ENCODE measurements at regions not wholly inside any gene's neighbourhood (a gene's known extent, or its start where the extent isn't known, plus 50 kb on each side); places are given as distances from the start of the nearest gene placed in this dataset.
A peak's percentile ranks its signal among the peaks of the same experiment; 100 is the strongest.

GRCh38 chr4:123288309-123289025 is 108.1 kb upstream of the SPRY1 start:
- no peak for DNase-seq

- no peak for DNase-seq
Measured at GRCh38 chr4:123291329-123291728, 105.3 kb upstream of the SPRY1 start.

DNA sequence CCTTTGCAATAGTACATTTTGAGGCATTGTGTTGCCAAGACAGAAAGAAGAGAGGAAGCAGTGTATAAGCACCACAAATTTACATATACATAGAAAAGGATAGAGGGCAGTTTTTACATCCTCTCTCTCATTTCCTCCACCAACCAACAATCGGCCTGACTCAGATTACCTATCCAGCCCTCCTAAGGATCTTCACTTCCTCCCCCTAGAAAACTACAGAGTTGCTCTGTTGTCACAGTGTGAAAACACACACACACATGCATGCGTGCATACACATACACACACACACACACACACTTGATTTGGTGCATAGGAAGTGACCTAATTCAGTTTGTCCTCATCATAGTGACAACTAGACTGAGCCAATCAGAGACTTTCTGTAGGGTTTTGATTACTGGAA is 98.8 kb upstream of the SPRY1 start:
- no peak for DNase-seq

DNA sequence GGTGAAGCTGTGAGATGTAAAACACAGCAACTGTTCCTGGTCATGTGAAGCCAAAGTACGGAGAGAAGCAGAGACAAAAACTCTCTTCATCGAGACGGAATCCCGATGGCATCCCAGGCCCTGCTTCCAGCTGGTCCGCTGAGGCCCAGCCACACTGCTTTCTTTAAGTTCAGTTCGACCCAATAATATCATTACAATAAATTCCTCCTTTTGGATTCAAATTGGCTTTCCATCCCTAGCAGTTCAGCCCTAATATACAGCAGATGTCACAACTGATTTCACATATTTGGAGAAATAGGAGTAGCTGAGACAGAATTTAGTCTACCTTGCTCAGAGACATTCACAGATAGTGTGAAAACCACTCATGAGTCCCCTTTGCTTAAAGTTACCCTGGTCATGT is 98.3 kb upstream of the SPRY1 start:
- DNase-seq: no peak

GRCh38 chr4:123298801-123299200 is 97.8 kb upstream of the SPRY1 start:
- DNase-seq: no peak

- no peak for DNase-seq
Measured at GRCh38 chr4:123299212-123299691, 97.3 kb upstream of the SPRY1 start.

DNA sequence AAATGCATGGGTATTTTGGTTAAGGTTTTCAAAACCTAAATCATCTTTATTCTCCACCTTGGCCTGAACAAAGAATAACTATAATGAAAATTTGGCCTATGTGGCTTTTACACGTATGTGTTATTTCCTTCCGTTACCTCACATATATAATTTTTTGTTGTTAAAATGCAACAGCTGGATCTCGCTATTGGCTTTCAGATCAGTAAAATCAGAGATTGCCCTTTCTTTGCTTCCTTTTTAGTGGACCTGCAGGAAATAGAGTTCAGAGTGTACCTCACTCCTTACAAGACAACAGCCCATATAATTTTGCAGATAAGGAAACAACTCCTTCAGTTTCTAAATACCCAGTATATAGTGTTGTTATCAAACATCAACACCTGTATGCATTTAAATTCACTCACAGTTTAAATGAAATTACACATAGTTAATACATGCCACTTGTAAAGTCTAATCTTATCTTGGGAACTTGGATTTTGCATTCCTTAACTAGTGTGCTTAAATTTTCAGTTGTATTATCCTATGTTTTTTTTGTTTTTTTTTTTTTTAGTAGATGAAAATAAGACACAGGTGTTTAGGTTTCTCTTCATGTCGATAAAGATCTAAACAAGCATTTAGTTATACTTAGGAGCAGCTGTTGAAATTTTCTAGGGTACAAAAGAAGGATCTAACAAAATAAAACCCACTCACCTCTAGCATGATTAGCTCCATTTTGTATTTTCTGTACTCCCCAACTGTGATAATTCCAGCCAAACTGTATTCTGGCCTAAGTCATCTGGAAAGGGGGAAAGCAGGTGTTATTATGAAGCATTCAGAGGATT is 96.2 kb upstream of the SPRY1 start:
- no peak for DNase-seq

GRCh38 chr4:123301923-123302322 is 94.7 kb upstream of the SPRY1 start:
- no peak for DNase-seq

DNA sequence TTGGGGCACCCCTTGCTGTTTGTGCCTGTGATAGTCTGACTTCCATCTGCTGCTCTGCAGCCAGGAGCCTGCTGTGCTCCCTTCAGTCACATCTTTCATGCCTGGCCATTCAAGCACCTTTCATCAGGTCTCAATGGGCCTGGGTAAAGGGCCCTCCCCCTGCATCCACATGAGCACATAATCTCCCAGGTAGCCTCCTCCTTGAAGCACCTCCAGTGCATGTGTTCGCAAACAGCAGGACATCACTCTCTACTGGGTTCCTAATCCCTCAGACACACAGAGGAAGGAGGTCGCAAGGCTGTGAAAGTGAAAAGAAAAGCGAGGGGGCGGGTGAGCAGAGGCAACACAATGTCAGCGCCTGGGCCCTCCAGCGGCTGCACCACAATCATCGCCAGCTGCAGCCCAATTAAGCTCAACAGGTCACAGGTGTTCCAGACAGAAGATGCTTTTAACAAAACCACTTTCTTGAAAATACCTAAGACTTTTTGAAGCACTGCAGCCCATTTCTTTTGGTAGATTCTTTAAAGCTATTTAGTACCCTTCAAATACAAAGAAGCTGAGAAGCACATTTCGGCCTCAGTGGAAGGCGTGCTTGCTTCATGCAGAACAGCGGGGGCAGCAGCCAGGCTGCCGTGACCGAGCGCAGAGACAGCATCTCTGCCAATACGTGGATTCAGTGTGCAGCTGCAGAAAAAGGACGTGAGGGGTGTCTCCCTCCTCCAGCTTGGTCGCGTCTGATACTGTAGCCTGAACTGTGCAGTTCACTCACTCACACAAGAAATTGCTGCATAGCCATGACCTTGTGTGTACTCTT is 92.2 kb upstream of the SPRY1 start:
- DNase-seq: peak; percentile 57

DNA sequence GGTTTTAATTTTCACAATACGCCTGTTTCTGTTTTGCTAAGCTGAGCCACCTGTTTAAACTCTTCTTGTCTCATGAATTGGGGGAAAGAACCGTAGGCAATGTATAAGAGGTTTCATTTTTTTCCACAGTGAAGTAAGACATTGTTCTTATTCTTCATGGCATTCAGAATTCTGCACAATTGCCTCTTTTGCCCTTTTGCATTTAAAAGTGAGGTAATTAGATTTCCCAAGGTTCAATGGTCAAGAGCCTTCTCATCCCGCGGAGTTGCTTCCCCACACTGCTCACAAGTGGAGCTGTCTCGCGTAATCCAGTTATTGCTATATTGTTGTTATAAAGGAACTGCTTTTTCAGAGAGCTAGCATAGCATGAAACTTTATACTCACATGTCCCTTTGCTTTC is 90.9 kb upstream of the SPRY1 start:
- DNase-seq: no peak

- DNase-seq: no peak
Measured at GRCh38 chr4:123306769-123307168, 89.8 kb upstream of the SPRY1 start.

- DNase-seq: no peak
Measured at GRCh38 chr4:123308667-123309066, 87.9 kb upstream of the SPRY1 start.

DNA sequence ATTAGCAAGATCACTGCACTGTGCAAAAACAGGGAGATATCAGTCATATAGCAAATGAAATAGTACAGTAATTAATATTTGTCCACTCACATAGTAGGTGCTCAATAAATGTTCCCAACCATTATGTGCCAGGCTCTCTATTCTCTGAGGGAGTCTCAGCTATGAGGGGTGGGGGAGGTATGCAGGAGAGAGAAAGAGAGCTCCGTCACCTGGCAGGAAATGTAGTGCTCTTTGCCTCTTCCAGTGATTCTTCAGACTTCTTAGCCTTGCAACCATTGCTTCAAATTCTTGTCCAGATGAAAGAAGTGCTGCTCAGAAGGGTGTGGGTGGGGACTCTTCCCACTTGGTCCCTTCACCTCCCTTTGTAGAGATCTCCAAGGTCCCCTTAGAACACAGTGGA is 84.5 kb upstream of the SPRY1 start:
- DNase-seq: no peak

GRCh38 chr4:123312951-123313592 is 83.5 kb upstream of the SPRY1 start:
- no peak for DNase-seq

DNA sequence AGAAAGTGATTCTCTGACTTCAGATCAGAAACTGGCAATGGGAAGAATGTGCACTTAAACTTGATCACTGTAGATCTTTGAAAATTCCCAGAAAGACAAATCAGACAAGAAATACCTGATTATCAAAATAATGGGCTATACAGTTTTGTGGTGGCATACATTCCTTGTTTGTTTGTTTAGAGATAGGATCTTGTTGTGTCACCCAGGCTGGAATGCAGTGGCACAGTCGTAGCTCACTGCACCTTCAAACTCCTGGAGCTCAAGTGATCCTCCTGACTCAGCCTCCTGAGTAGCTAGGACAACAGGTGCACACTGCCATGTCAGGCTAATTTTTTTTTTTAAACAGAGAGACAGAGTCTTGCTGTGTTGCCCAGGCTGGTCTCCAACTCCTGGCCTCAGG is 81.0 kb upstream of the SPRY1 start:
- no peak for DNase-seq

DNA sequence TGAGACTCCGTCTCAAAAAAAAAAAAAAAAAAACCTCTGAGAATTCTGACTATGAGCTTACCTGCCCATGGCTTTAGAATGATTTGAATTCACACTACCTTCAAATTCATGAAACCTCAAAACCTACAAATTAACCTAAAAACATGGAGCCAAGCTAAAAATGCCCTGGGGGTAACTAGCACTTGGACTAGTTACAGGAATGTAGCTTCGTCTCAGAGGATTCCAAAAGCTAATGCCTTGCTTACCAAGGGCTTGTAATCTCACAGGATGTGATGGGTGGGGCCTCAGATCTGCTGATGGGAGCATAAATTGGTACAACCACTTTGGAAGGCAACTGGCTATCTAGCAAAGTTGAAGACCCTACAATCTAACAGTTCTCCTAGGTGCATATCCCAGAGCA is 79.4 kb upstream of the SPRY1 start:
- no peak for DNase-seq

DNA sequence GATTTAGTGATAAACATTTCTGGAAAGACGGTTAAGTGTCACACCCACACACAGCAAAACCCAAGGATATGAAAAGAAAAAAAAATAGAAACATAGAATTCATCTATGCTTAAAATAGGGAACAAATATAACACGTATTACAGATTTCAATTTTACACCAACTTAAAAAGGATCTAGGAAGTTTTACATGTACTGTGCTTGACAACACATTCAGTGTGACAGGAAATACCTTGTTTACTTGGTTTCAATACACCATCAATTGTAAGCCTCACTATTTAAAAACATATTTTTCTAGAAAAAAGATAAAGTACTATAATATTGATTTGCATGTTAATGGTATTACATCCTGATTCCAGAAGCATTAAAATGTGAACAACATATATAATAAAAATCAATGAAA is 77.0 kb upstream of the SPRY1 start:
- DNase-seq: no peak

GRCh38 chr4:123323998-123324397 is 72.6 kb upstream of the SPRY1 start:
- no peak for DNase-seq

GRCh38 chr4:123325241-123325681 is 71.3 kb upstream of the SPRY1 start:
- DNase-seq: no peak

- DNase-seq: no peak
Measured at GRCh38 chr4:123327346-123327745, 69.2 kb upstream of the SPRY1 start.

- DNase-seq: no peak
Measured at GRCh38 chr4:123327846-123328429, 68.7 kb upstream of the SPRY1 start.

DNA sequence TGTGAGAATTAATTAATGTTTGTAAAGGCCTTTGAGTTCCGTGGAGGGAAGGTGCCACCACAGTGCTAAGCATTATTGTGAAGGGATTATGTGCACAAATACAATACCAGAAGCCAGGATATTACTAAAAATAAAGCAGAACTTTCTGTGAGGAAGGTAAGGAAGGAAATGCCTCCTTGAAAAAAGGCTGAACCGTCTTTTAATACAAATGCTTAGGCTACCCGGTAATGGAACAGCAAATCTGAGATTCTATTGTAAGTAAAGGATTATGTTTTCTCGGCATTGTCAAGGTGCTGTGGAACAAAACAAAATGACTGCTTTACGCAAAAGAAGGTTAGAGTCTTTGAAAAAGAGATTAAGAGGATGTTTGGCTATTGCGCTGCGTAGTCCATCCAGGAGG is 57.9 kb upstream of the SPRY1 start:
- no peak for DNase-seq

Data from islet precursor cell (in vitro differentiated cells).